OCI-LY3 (cell line): ENCODE measurements at regions not wholly inside any gene's neighbourhood (a gene's known extent, or its start where the extent isn't known, plus 50 kb on each side); places are given as distances from the start of the nearest gene placed in this dataset.

ENCODE experiments used
- H2AFZ ChIP-seq: fragments of 200-600, 300-600 bp; shearing (Covaris generic); 2 replicates; pipeline ENCODE4 v1.6.0; 2014; ENCODE audit warnings: antibody characterized with exemption, low read depth, low read length
- H3K27ac ChIP-seq: fragments of 200-600, 300-600 bp; sonication (generic); 2 replicates; pipeline ENCODE4 v1.5.1; 2014; ENCODE audit warnings: mild to moderate bottlenecking, low read length, moderate library complexity, mixed read lengths
- H3K27me3 ChIP-seq: fragments of 200-600, 300-600 bp; sonication (generic); 2 replicates; pipeline ENCODE4 v1.6.1; 2014; ENCODE audit warnings: low read depth, low read length, mixed read lengths
- H3K36me3 ChIP-seq: fragments of 200-600, 300-600 bp; sonication (generic); replicated peaks from 2 replicates; pipeline ENCODE3; 2014; ENCODE audit warnings: low read depth, low read length, mixed read lengths
- H3K4me1 ChIP-seq: fragments of 300-600, 200-600 bp; sonication (generic); 2 replicates; pipeline ENCODE4 v1.6.1; 2014; ENCODE audit warnings: low read length, mixed read lengths
- H3K4me2 ChIP-seq: fragments of 200-600, 300-600 bp; sonication (generic); 2 replicates; pipeline ENCODE4 v1.6.1; 2014; ENCODE audit warnings: low read length, mixed read lengths
- H3K4me3 ChIP-seq: fragments of 300-600, 200-600 bp; sonication (generic); 2 replicates; pipeline ENCODE4 v1.5.1; 2014; ENCODE audit warnings: antibody characterized with exemption, mild to moderate bottlenecking, low read length, moderate library complexity
- H3K79me2 ChIP-seq: fragments of 300-600, 200-600 bp; shearing (Covaris generic); 2 replicates; pipeline ENCODE4 v1.6.1; 2014; ENCODE audit warnings: mild to moderate bottlenecking, low read length, mixed read lengths
- H3K9ac ChIP-seq: fragments of 300-600, 200-600 bp; shearing (Covaris generic); 2 replicates; pipeline ENCODE4 v1.6.0; 2014; ENCODE audit warnings: mild to moderate bottlenecking, low read length, moderate library complexity
- H3K9me3 ChIP-seq: fragments of 200-600, 300-600 bp; shearing (Covaris generic); 2 replicates; pipeline ENCODE4 v1.6.1; 2014; ENCODE audit warnings: low read length, mixed read lengths; ENCODE audit not compliant: insufficient read depth
- H4K20me1 ChIP-seq: fragments of 200-600, 300-600 bp; sonication (generic); 2 replicates; pipeline ENCODE4 v1.6.1; 2016; ENCODE audit warnings: low read length, mixed read lengths; ENCODE audit not compliant: insufficient read depth
- EZH2phosphoT487 ChIP-seq: fragments of 200-600 bp; shearing (Covaris generic); IDR thresholded peaks from 2 replicates; pipeline ENCODE4 v1.6.1; 2018; ENCODE audit warnings: antibody characterized with exemption, mixed run types, low read depth
- TF ChIP-seq, protein P1 (sequence below): fragments of 200-600, 300-600 bp; sonication (generic); IDR thresholded peaks from 2 replicates; pipeline ENCODE4 v1.5.1; 2014; ENCODE audit warnings: antibody characterized with exemption, low read length, low read depth

DNA sequence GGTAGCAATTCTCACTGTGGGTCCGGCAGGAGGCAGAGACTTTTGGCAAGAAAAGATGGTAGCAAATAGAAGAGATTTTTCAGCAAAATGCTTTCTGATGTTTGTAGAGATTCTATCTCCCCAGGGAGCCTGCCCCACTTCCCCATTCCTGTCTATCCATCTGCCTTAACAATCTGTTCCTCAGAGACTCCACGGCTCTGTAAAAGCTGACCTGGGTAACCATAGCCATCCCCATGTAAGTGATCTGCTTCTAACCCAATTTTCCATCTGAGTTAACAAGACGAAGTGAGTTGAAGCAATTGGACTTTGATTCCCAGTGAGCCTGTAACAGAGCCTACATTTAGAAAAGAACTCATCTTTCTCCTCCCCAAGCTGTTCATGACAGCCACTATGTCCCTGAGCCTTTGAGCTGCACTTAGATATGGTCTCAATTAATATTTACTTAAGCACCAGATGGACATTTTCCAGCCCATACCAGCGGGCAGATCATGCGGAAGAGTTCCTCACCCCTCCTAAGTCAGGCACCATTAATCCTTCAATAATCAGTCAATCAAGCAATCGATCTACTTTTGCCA lies 896.1 kb downstream of the CCSER2 start:
- TF ChIP-seq EZH2phosphoT487: no peak
- TF ChIP-seq, protein P1, sequence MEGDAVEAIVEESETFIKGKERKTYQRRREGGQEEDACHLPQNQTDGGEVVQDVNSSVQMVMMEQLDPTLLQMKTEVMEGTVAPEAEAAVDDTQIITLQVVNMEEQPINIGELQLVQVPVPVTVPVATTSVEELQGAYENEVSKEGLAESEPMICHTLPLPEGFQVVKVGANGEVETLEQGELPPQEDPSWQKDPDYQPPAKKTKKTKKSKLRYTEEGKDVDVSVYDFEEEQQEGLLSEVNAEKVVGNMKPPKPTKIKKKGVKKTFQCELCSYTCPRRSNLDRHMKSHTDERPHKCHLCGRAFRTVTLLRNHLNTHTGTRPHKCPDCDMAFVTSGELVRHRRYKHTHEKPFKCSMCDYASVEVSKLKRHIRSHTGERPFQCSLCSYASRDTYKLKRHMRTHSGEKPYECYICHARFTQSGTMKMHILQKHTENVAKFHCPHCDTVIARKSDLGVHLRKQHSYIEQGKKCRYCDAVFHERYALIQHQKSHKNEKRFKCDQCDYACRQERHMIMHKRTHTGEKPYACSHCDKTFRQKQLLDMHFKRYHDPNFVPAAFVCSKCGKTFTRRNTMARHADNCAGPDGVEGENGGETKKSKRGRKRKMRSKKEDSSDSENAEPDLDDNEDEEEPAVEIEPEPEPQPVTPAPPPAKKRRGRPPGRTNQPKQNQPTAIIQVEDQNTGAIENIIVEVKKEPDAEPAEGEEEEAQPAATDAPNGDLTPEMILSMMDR: no peak
- Histone ChIP-seq H4K20me1 (no peaks in the 10 kb centered on the region), H3K9me3 (no peaks in the 10 kb centered on the region), H3K27ac (no peak overlapping the region), H3K27me3 (no peaks in the 10 kb centered on the region), H3K4me3 (no peak overlapping the region), H3K79me2 (no peaks in the 10 kb centered on the region), H3K4me1 (no peaks in the 10 kb centered on the region), H3K36me3 (no peaks in the 10 kb centered on the region), H2AFZ (no peak overlapping the region), H3K4me2 (no peak overlapping the region), H3K9ac (no peak overlapping the region)

DNA sequence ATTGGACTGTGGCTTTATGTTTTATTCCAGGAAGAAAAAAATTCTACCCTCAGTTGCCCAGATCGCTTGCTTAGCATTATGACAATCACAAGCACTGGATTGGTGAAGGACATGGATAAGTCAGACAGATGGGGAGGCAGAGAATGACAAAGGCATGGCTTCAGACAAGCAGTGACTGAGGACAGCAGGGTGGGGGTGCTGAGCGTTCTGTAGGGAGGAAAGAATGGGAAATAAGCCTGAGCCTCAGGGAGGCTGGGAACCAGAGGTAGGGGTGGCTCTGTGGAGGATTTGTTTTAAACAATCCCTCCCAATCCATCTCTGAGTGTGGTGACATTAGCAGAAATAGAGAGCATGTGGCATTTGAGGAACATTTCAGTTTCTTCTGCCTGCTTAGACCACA lies 896.9 kb downstream of the CCSER2 start:
- Histone ChIP-seq H3K4me2 (no peak overlapping the region), H3K36me3 (no peaks in the 10 kb centered on the region), H3K4me3 (no peak overlapping the region), H3K9ac (no peak overlapping the region), H3K79me2 (no peaks in the 10 kb centered on the region), H3K4me1 (no peaks in the 10 kb centered on the region), H3K27ac (no peak overlapping the region), H3K9me3 (no peaks in the 10 kb centered on the region), H2AFZ (no peak overlapping the region), H3K27me3 (no peaks in the 10 kb centered on the region), H4K20me1 (no peaks in the 10 kb centered on the region)
- TF ChIP-seq EZH2phosphoT487: no peak

DNA sequence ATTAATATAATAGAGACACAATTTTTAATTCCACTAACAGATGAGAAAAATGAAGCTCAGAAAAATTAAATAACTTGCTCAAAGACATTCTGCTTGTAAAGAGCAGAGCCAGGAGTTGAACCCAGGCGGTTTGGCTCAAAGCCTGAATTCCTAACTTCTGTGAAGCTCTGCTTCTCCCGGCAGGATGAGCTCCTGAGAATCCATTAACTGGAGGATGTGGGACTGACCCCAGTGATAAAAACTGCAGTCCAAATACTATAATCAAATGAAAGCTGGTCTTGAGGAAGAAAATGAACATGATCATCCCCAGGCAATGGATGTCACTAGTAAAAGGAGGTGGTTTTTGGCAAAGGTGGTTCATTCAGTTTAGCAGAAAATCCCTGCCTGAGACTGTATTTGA lies 898.2 kb downstream of the CCSER2 start:
- Histone ChIP-seq H4K20me1 (no peaks in the 10 kb centered on the region), H3K27me3 (no peaks in the 10 kb centered on the region), H3K4me2 (no peak overlapping the region), H3K27ac (no peak overlapping the region), H3K36me3 (no peaks in the 10 kb centered on the region), H3K4me3 (no peak overlapping the region), H3K79me2 (no peaks in the 10 kb centered on the region), H3K4me1 (no peaks in the 10 kb centered on the region), H2AFZ (no peak overlapping the region), H3K9me3 (no peaks in the 10 kb centered on the region), H3K9ac (no peak overlapping the region)
- TF ChIP-seq, protein P1: no peak
- no peak for TF ChIP-seq EZH2phosphoT487

DNA sequence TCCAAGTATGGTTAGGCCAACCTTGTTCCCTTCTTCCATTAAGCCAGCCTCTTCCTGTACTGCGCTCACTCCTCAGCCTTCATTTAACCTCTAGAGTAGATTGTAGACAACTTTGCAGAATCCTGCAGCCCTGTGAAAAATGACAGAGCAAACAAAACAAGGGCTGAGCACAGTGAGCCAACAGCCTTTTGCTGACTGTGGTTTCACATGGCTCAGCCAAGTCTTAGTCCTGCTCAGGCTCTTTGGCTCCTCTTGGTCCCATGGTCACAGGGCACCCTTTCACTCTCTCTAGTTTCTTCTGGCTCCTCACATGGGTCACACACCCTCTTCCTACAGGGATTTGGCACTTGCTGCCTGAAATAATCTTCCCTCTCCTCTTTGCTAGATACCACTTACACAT lies 900.3 kb downstream of the CCSER2 start:
- TF ChIP-seq, protein P1: no peak
- no peak for TF ChIP-seq EZH2phosphoT487
- H3K27ac ChIP-seq: no peak overlapping the region

More for the DNA sequence above, 900.3 kb downstream of the CCSER2 start:
- Histone ChIP-seq H2AFZ (no peak overlapping the region), H3K9me3 (no peaks in the 10 kb centered on the region), H3K4me1 (no peaks in the 10 kb centered on the region), H3K27me3 (no peaks in the 10 kb centered on the region), H3K36me3 (no peaks in the 10 kb centered on the region), H3K4me2 (no peak overlapping the region), H3K79me2 (no peaks in the 10 kb centered on the region), H4K20me1 (no peaks in the 10 kb centered on the region), H3K9ac (no peak overlapping the region), H3K4me3 (no peak overlapping the region)
